GM06990 (cell line): ENCODE measurements at regions not wholly inside any gene's neighbourhood (a gene's known extent, or its start where the extent isn't known, plus 50 kb on each side); places are given as distances from the start of the nearest gene placed in this dataset.
"Not testable (repeated sequence)": the region's sequence is repeated elsewhere in the genome, so short reads cannot be mapped to it uniquely, and the experiment has no call there.

ENCODE experiments used
- DNase-seq: peaks from one replicate; pipeline ENCODE4 v3.0.0-alpha.2; 2011; ENCODE audit not compliant: insufficient read length; ENCODE audit errors: extremely low read depth
- H3K27me3 ChIP-seq: replicated peaks from 2 replicates; pipeline ENCODE4 v1.6.0; 2011; ENCODE audit warnings: low read length; ENCODE audit not compliant: control insufficient read depth, insufficient read depth
- H3K36me3 ChIP-seq: 2 replicates; pipeline ENCODE4 v1.5.1; 2011; ENCODE audit warnings: low read length; ENCODE audit not compliant: control insufficient read depth, insufficient read depth
- H3K4me3 ChIP-seq: replicated peaks from 2 replicates; pipeline ENCODE4 v1.5.1; 2011; ENCODE audit warnings: low read depth, mild to moderate bottlenecking, control low read depth, low read length
- CTCF ChIP-seq: IDR thresholded peaks from 2 replicates; pipeline ENCODE4 v1.5.1; 2011; ENCODE audit warnings: low read length, control low read depth, mild to moderate bottlenecking, inconsistent platforms; ENCODE audit not compliant: insufficient read depth, poor library complexity, severe bottlenecking

- no peaks in the 10 kb centered on the region for H3K27me3 ChIP-seq
- H3K36me3 ChIP-seq = no peaks in the 10 kb centered on the region
- no peak overlapping the region for H3K4me3 ChIP-seq
- TF ChIP-seq CTCF = no peak
- no peak for DNase-seq
Measured at GRCh38 chr3:145032791-145033190, 1061.2 kb downstream of the DIPK2A start.

GRCh38 chr3:145035682-145036081 is 1064.1 kb downstream of the DIPK2A start:
- no peaks in the 10 kb centered on the region for H3K27me3 ChIP-seq
- no peaks in the 10 kb centered on the region for H3K36me3 ChIP-seq
- TF ChIP-seq CTCF = no peak
- no peak for DNase-seq
- H3K4me3 ChIP-seq = no peak overlapping the region

- DNase-seq, H3K36me3 ChIP-seq, H3K4me3 ChIP-seq, H3K27me3 ChIP-seq: not testable (repeated sequence)
Measured at GRCh38 chr3:145054055-145054454, 1082.4 kb downstream of the DIPK2A start.

GRCh38 chr3:145055375-145056076 is 1083.9 kb downstream of the DIPK2A start:
- no peak overlapping the region for H3K4me3 ChIP-seq
- TF ChIP-seq CTCF = no peak
- no peaks in the 10 kb centered on the region for H3K36me3 ChIP-seq
- no peak for DNase-seq
- no peaks in the 10 kb centered on the region for H3K27me3 ChIP-seq

GRCh38 chr3:145058483-145058882 is 1086.9 kb downstream of the DIPK2A start:
- no peaks in the 10 kb centered on the region for H3K36me3 ChIP-seq
- DNase-seq = no peak
- H3K27me3 ChIP-seq = no peaks in the 10 kb centered on the region
- no peak overlapping the region for H3K4me3 ChIP-seq
- no peak for TF ChIP-seq CTCF

GRCh38 chr3:145063616-145064015 is 1092.0 kb downstream of the DIPK2A start:
- H3K4me3 ChIP-seq = no peak overlapping the region
- H3K27me3 ChIP-seq = no peaks in the 10 kb centered on the region
- no peak for TF ChIP-seq CTCF
- DNase-seq = no peak
- no peaks in the 10 kb centered on the region for H3K36me3 ChIP-seq
